GM12878 (cell line): ENCODE measurements at regions not wholly inside any gene's neighbourhood (a gene's known extent, or its start where the extent isn't known, plus 50 kb on each side); places are given as distances from the start of the nearest gene placed in this dataset.

Experiments used
- ATAC-seq: fragments of 200-7000 bp; cut with Tn5 transposase; 3 replicates; pipeline ENCODE4 v1.9.1; 2020; ENCODE audit warnings: mild to moderate bottlenecking, moderate library complexity
- BruUV-seq: library from RNA; stranded (reverse); fragments of 400-500 nt; replicated peaks from 2 replicates; lab custom pipeline; 2021; lab: Mats Ljungman, UMichigan
- CTCF ChIA-PET: fragments of 300-600 bp; sonication (Branson Sonifier 250); formaldehyde crosslinking; extraction: SDS; loops from one replicate; lab custom pipeline; 2021; ENCODE audit warnings: inconsistent platforms; lab: Yijun Ruan, JAX
- POLR2A ChIA-PET: fragments of 350-600 bp; formaldehyde crosslinking; extraction: SDS; loops from one replicate; lab custom pipeline; 2021; ENCODE audit warnings: inconsistent platforms; lab: Charles Lee
- RAD21 ChIA-PET: fragments of 300-600 bp; sonication (Branson Sonifier 250); formaldehyde crosslinking; loops from one replicate; lab custom pipeline; 2023; ENCODE audit warnings: antibody characterized with exemption; ENCODE audit not compliant: unreplicated experiment; lab: Charles Lee
- SMC1A ChIA-PET: fragments of 300-600 bp; sonication (Branson Sonifier 250); formaldehyde crosslinking; loops from one replicate; lab custom pipeline; 2023; ENCODE audit not compliant: unreplicated experiment, uncharacterized antibody; lab: Charles Lee
- DNase-seq: peaks from one replicate; pipeline ENCODE4 v3.0.0-alpha.2; 2011; ENCODE audit warnings: low read depth, low spot score
- FAIRE-seq: peaks from 3 replicates; lab custom pipeline; 2011; peaks lifted over from hg19 to GRCh38; lab: Jason Lieb, UNC
- H2AFZ ChIP-seq: 2 replicates; pipeline ENCODE4 v1.6.0; 2011; ENCODE audit warnings: low read depth, low read length, control low read depth; ENCODE audit not compliant: control insufficient read depth
- H3K27ac ChIP-seq: 2 replicates; pipeline ENCODE4 v1.5.1; 2011; ENCODE audit warnings: control low read depth; ENCODE audit not compliant: control insufficient read depth, insufficient read depth
- H3K27me3 ChIP-seq, 2 experiments: replicated peaks in 1 of 2; 2 replicates each; pipeline versions ENCODE4 v1.6.0 to v1.6.1; 2011; ENCODE audit warnings: low read length in 1 of 2; ENCODE audit not compliant: control insufficient read depth in 2 of 2, insufficient read depth in 2 of 2
- H3K36me3 ChIP-seq, 2 experiments: 2 replicates each; pipeline ENCODE4 v1.5.1; 2011; ENCODE audit warnings: low read length in 1 of 2; ENCODE audit not compliant: control insufficient read depth in 2 of 2, insufficient read depth in 2 of 2
- H3K4me1 ChIP-seq: 2 replicates; pipeline ENCODE4 v1.6.1; 2011; ENCODE audit warnings: mild to moderate bottlenecking, low read length, moderate library complexity, mixed read lengths; ENCODE audit not compliant: control insufficient read depth, insufficient read depth
- H3K4me2 ChIP-seq: 2 replicates; pipeline ENCODE4 v1.6.0; 2011; ENCODE audit warnings: control low read depth; ENCODE audit not compliant: control insufficient read depth, insufficient read depth
- H3K4me3 ChIP-seq: fragments of 200-600 bp; sonication (generic); 2 replicates; pipeline ENCODE4 v1.5.1; 2016
- H3K79me2 ChIP-seq: 2 replicates; pipeline ENCODE4 v1.6.0; 2011; ENCODE audit warnings: low read length; ENCODE audit not compliant: control insufficient read depth, insufficient read depth
- H3K9ac ChIP-seq: 2 replicates; pipeline ENCODE4 v1.8.0; 2011; ENCODE audit warnings: low read length, control low read depth, mixed read lengths; ENCODE audit not compliant: control insufficient read depth, insufficient read depth
- H3K9me3 ChIP-seq: replicated peaks from 3 replicates; pipeline ENCODE4 v1.5.1; 2011; ENCODE audit warnings: mild to moderate bottlenecking, low read length; ENCODE audit not compliant: control insufficient read depth, insufficient read depth
- H4K20me1 ChIP-seq: 2 replicates; pipeline ENCODE4 v1.6.0; 2011; ENCODE audit not compliant: control insufficient read depth, insufficient read depth
- BACH1 ChIP-seq: fragments of 450-650 bp; IDR thresholded peaks from 2 replicates; pipeline ENCODE4 v1.6.1; 2017; ENCODE audit warnings: mild to moderate bottlenecking, borderline replicate concordance
- SPI1 ChIP-seq: IDR thresholded peaks from 2 replicates; pipeline ENCODE4 v1.6.1; 2011; ENCODE audit warnings: low read depth, mild to moderate bottlenecking, low read length, moderate library complexity, borderline replicate concordance; ENCODE audit not compliant: insufficient read depth
- SRF ChIP-seq, 2 experiments: IDR thresholded peaks; 2 replicates each; pipeline ENCODE4 v1.6.1; 2011; ENCODE audit warnings: low read depth in 2 of 2, low read length in 2 of 2, mild to moderate bottlenecking in 1 of 2, moderate library complexity in 1 of 2
- WGBS: methylation state at CpG from one replicate; pipeline ENCODE4 v1.1.6; 2016; ENCODE audit warnings: low lambda C conversion rate; ENCODE audit not compliant: insufficient replicate concordance, insufficient coverage; ENCODE audit errors: missing lambda C conversion rate; 5-methylcytosine and 5-hydroxymethylcytosine counted together
- in situ Hi-C: fragments of 300-500 bp; cut with MboI; formaldehyde crosslinking; loops from 9 replicates; pipeline ENCODE4 v1.14.3; 2018; ENCODE audit warnings: mixed read lengths
- intact Hi-C: fragments of 100-400 bp; cut with micrococcal nuclease; formaldehyde crosslinking; loops from one replicate; pipeline ENCODE4 v1.14.2; 2022; ENCODE audit not compliant: unreplicated experiment
- TF ChIP-seq, protein P1 (sequence below): IDR thresholded peaks from 2 replicates; pipeline ENCODE4 v1.6.1; 2011; ENCODE audit warnings: mild to moderate bottlenecking, low read depth, low read length, moderate library complexity; ENCODE audit not compliant: insufficient replicate concordance
- TF ChIP-seq, protein P2 (sequence below): fragments of 450-650 bp; IDR thresholded peaks from 2 replicates; pipeline ENCODE4 v1.6.1; 2014; ENCODE audit warnings: mild to moderate bottlenecking
- TF ChIP-seq, protein P3 (sequence below): fragments of 450-650 bp; IDR thresholded peaks from 2 replicates; pipeline ENCODE4 v1.6.1; 2018; ENCODE audit warnings: mild to moderate bottlenecking, low read depth, moderate library complexity; ENCODE audit not compliant: partially characterized antibody
- TF ChIP-seq, protein P4 (sequence below): fragments of 450-650 bp; formaldehyde crosslinking; IDR thresholded peaks from 2 replicates; pipeline ENCODE4 v1.4.0; 2020; ENCODE audit warnings: mild to moderate bottlenecking, moderate library complexity
- TF ChIP-seq, protein P5 (sequence below): IDR thresholded peaks from 2 replicates; pipeline ENCODE4 v1.6.1; 2011; ENCODE audit warnings: low read depth, mild to moderate bottlenecking, low read length, moderate library complexity, borderline replicate concordance; ENCODE audit errors: extremely low read depth
- TF ChIP-seq, protein P6 (sequence below): IDR thresholded peaks from 2 replicates; pipeline ENCODE4 v1.6.1; 2012; ENCODE audit warnings: low read length, inconsistent platforms

DNA sequence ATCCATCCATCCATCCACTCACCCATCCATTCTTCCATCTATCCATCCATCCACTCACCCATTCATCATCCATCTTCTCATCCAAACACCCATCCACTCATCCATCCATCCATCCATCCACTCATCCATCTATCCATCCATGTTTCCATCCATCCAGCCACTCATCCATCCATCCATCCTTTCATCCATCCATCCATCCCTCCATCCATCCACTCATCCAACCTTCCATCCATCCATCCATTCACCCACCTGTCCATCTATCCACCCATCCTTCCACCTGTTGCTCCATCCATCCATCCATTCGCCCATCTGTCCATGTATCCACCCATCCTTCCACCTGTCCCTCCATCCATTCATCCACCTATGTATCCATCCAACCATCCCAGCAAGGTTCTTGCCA, 378.4 kb upstream of the PFKP start:
- intact Hi-C loops = no loop called here
- WGBS = 0% methylated on average over 1 of the region's 1 CpG

More for the DNA sequence above, 378.4 kb upstream of the PFKP start:
- no peak overlapping the region for H3K4me3 ChIP-seq
- H3K4me1 ChIP-seq = no peaks in the 10 kb centered on the region
- no peaks in the 10 kb centered on the region for H3K79me2 ChIP-seq
- H3K27me3 ChIP-seq = no peaks in the 10 kb centered on the region
- no peak overlapping the region for H3K4me2 ChIP-seq
- BruUV-seq = no TSS peak
- no peak overlapping the region for H3K9ac ChIP-seq
- ChIA-PET CTCF (no interaction called here), POLR2A (no interaction called here), SMC1A (no interaction called here), RAD21 (no interaction called here)
- TF ChIP-seq, protein P1, sequence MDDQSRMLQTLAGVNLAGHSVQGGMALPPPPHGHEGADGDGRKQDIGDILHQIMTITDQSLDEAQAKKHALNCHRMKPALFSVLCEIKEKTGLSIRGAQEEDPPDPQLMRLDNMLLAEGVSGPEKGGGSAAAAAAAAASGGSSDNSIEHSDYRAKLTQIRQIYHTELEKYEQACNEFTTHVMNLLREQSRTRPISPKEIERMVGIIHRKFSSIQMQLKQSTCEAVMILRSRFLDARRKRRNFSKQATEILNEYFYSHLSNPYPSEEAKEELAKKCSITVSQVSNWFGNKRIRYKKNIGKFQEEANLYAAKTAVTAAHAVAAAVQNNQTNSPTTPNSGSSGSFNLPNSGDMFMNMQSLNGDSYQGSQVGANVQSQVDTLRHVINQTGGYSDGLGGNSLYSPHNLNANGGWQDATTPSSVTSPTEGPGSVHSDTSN = no peak
- TF ChIP-seq SRF (IDR thresholded peaks at IDR 0.05; ENCODE audit: low read depth in 2 of 2, low read length in 2 of 2) (no peak), BACH1 (no peak), SPI1 (no peak)
- TF ChIP-seq, protein P2, sequence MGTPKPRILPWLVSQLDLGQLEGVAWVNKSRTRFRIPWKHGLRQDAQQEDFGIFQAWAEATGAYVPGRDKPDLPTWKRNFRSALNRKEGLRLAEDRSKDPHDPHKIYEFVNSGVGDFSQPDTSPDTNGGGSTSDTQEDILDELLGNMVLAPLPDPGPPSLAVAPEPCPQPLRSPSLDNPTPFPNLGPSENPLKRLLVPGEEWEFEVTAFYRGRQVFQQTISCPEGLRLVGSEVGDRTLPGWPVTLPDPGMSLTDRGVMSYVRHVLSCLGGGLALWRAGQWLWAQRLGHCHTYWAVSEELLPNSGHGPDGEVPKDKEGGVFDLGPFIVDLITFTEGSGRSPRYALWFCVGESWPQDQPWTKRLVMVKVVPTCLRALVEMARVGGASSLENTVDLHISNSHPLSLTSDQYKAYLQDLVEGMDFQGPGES = no peak
- TF ChIP-seq, protein P3, sequence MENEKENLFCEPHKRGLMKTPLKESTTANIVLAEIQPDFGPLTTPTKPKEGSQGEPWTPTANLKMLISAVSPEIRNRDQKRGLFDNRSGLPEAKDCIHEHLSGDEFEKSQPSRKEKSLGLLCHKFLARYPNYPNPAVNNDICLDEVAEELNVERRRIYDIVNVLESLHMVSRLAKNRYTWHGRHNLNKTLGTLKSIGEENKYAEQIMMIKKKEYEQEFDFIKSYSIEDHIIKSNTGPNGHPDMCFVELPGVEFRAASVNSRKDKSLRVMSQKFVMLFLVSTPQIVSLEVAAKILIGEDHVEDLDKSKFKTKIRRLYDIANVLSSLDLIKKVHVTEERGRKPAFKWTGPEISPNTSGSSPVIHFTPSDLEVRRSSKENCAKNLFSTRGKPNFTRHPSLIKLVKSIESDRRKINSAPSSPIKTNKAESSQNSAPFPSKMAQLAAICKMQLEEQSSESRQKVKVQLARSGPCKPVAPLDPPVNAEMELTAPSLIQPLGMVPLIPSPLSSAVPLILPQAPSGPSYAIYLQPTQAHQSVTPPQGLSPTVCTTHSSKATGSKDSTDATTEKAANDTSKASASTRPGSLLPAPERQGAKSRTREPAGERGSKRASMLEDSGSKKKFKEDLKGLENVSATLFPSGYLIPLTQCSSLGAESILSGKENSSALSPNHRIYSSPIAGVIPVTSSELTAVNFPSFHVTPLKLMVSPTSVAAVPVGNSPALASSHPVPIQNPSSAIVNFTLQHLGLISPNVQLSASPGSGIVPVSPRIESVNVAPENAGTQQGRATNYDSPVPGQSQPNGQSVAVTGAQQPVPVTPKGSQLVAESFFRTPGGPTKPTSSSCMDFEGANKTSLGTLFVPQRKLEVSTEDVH = no peak
- TF ChIP-seq, protein P4, sequence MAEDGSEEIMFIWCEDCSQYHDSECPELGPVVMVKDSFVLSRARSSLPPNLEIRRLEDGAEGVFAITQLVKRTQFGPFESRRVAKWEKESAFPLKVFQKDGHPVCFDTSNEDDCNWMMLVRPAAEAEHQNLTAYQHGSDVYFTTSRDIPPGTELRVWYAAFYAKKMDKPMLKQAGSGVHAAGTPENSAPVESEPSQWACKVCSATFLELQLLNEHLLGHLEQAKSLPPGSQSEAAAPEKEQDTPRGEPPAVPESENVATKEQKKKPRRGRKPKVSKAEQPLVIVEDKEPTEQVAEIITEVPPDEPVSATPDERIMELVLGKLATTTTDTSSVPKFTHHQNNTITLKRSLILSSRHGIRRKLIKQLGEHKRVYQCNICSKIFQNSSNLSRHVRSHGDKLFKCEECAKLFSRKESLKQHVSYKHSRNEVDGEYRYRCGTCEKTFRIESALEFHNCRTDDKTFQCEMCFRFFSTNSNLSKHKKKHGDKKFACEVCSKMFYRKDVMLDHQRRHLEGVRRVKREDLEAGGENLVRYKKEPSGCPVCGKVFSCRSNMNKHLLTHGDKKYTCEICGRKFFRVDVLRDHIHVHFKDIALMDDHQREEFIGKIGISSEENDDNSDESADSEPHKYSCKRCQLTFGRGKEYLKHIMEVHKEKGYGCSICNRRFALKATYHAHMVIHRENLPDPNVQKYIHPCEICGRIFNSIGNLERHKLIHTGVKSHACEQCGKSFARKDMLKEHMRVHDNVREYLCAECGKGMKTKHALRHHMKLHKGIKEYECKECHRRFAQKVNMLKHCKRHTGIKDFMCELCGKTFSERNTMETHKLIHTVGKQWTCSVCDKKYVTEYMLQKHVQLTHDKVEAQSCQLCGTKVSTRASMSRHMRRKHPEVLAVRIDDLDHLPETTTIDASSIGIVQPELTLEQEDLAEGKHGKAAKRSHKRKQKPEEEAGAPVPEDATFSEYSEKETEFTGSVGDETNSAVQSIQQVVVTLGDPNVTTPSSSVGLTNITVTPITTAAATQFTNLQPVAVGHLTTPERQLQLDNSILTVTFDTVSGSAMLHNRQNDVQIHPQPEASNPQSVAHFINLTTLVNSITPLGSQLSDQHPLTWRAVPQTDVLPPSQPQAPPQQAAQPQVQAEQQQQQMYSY (CRISPR knock-in tag) = no peak
- TF ChIP-seq, protein P5, sequence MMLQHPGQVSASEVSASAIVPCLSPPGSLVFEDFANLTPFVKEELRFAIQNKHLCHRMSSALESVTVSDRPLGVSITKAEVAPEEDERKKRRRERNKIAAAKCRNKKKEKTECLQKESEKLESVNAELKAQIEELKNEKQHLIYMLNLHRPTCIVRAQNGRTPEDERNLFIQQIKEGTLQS = no peak
- TF ChIP-seq, protein P6, sequence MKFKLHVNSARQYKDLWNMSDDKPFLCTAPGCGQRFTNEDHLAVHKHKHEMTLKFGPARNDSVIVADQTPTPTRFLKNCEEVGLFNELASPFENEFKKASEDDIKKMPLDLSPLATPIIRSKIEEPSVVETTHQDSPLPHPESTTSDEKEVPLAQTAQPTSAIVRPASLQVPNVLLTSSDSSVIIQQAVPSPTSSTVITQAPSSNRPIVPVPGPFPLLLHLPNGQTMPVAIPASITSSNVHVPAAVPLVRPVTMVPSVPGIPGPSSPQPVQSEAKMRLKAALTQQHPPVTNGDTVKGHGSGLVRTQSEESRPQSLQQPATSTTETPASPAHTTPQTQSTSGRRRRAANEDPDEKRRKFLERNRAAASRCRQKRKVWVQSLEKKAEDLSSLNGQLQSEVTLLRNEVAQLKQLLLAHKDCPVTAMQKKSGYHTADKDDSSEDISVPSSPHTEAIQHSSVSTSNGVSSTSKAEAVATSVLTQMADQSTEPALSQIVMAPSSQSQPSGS = no peak
- no peaks in the 10 kb centered on the region for H4K20me1 ChIP-seq
- H3K9me3 ChIP-seq = no peaks in the 10 kb centered on the region
- no peak overlapping the region for H2AFZ ChIP-seq
- no peak for ATAC-seq
- in situ Hi-C loops = no loop called here
- no peak for FAIRE-seq
- H3K27ac ChIP-seq = no peak overlapping the region
- H3K36me3 ChIP-seq = no peaks in the 10 kb centered on the region
- no peak for DNase-seq
